ENCODE measurements at regions not wholly inside any gene's neighbourhood (a gene's known extent, or its start where the extent isn't known, plus 50 kb on each side); places are given as distances from the start of the nearest gene placed in this dataset.

GRCh38 chr6:60695232-60695631 lies 1590.8 kb downstream of the KHDRBS2 start:
- Histone ChIP-seq H3K79me2 (ENCODE audit: low read length) (no peaks in the 10 kb centered on the region), H3K9ac (ENCODE audit: low read length) (no peak overlapping the region), H3K27ac (ENCODE audit: low read length) (no peak overlapping the region), H3K27me3 (replicated peaks; ENCODE audit: insufficient read depth, low read length) (no peaks in the 10 kb centered on the region), H3K4me3 (ENCODE audit: low read length) (no peak overlapping the region), H4K20me1 (ENCODE audit: insufficient read depth, low read length) (no peaks in the 10 kb centered on the region), H3K36me3 (replicated peaks; ENCODE audit: insufficient read depth, low read length) (no peaks in the 10 kb centered on the region), H3K4me2 (ENCODE audit: low read depth, low read length) (no peak overlapping the region), H3F3A (ENCODE audit: insufficient read depth, low read length) (no peaks in the 10 kb centered on the region), H2AFZ (ENCODE audit: low read length) (no peak overlapping the region), H3K4me1 (ENCODE audit: low read length) (no peaks in the 10 kb centered on the region), H3K9me3 (replicated peaks; ENCODE audit: insufficient read depth, low read length) (no peaks in the 10 kb centered on the region), H3K9me2 (replicated peaks; ENCODE audit: insufficient read depth, low read length) (no peaks in the 10 kb centered on the region)
- TF ChIP-seq CTCF (IDR thresholded peaks at IDR 0.05; ENCODE audit: low read length) (no peak), EZH2 (optimal IDR thresholded peaks at IDR 0.05; ENCODE audit: low read depth, low read length) (no peak), EZH2phosphoT487 (IDR thresholded peaks at IDR 0.05; ENCODE audit: low read length) (no peak)
- DNase-seq: no peak

- DNase-seq: no peak
- no peak overlapping the region for H3K27ac ChIP-seq (ENCODE audit: low read length)
- no peaks in the 10 kb centered on the region for H3K9me2 ChIP-seq (replicated peaks; ENCODE audit: insufficient read depth, low read length)
- H3K4me3 ChIP-seq (ENCODE audit: low read length): no peak overlapping the region
- no peaks in the 10 kb centered on the region for H3K27me3 ChIP-seq (replicated peaks; ENCODE audit: insufficient read depth, low read length)
- H3K79me2 ChIP-seq (ENCODE audit: low read length): no peaks in the 10 kb centered on the region
- no peaks in the 10 kb centered on the region for H3F3A ChIP-seq (ENCODE audit: insufficient read depth, low read length)
- H3K36me3 ChIP-seq (replicated peaks; ENCODE audit: insufficient read depth, low read length): no peaks in the 10 kb centered on the region
- H4K20me1 ChIP-seq (ENCODE audit: insufficient read depth, low read length): no peaks in the 10 kb centered on the region
- no peaks in the 10 kb centered on the region for H3K4me1 ChIP-seq (ENCODE audit: low read length)
- H3K9me3 ChIP-seq (replicated peaks; ENCODE audit: insufficient read depth, low read length): no peaks in the 10 kb centered on the region
- H2AFZ ChIP-seq (ENCODE audit: low read length): peak overlapping the region; percentile 22; the same call in 1 of the 2 replicates
- no peak overlapping the region for H3K9ac ChIP-seq (ENCODE audit: low read length)
- TF ChIP-seq EZH2phosphoT487 (IDR thresholded peaks at IDR 0.05; ENCODE audit: low read length) (no peak), CTCF (IDR thresholded peaks at IDR 0.05; ENCODE audit: low read length) (no peak), EZH2 (optimal IDR thresholded peaks at IDR 0.05; ENCODE audit: low read depth, low read length) (no peak)
- H3K4me2 ChIP-seq (ENCODE audit: low read depth, low read length): no peak overlapping the region
Observed at GRCh38 chr6:60687085-60687484, 1598.9 kb downstream of the KHDRBS2 start.

GRCh38 chr6:60681806-60682205 lies 1604.2 kb downstream of the KHDRBS2 start:
- no peak overlapping the region for H3K4me2 ChIP-seq (ENCODE audit: low read depth, low read length)
- TF ChIP-seq EZH2phosphoT487 (IDR thresholded peaks at IDR 0.05; ENCODE audit: low read length) (no peak), EZH2 (optimal IDR thresholded peaks at IDR 0.05; ENCODE audit: low read depth, low read length) (no peak), CTCF (IDR thresholded peaks at IDR 0.05; ENCODE audit: low read length) (no peak)

More at GRCh38 chr6:60681806-60682205, 1604.2 kb downstream of the KHDRBS2 start:
- Histone ChIP-seq H3K9ac (ENCODE audit: low read length) (no peak overlapping the region), H4K20me1 (ENCODE audit: insufficient read depth, low read length) (no peaks in the 10 kb centered on the region), H2AFZ (ENCODE audit: low read length) (no peak overlapping the region), H3F3A (ENCODE audit: insufficient read depth, low read length) (no peaks in the 10 kb centered on the region), H3K27ac (ENCODE audit: low read length) (no peak overlapping the region), H3K9me2 (replicated peaks; ENCODE audit: insufficient read depth, low read length) (no peaks in the 10 kb centered on the region), H3K36me3 (replicated peaks; ENCODE audit: insufficient read depth, low read length) (no peaks in the 10 kb centered on the region), H3K4me3 (ENCODE audit: low read length) (no peak overlapping the region), H3K4me1 (ENCODE audit: low read length) (no peaks in the 10 kb centered on the region), H3K9me3 (replicated peaks; ENCODE audit: insufficient read depth, low read length) (no peaks in the 10 kb centered on the region), H3K79me2 (ENCODE audit: low read length) (no peaks in the 10 kb centered on the region), H3K27me3 (replicated peaks; ENCODE audit: insufficient read depth, low read length) (no peaks in the 10 kb centered on the region)
- no peak for DNase-seq
